ENCODE measurements at regions not wholly inside any gene's neighbourhood (a gene's known extent, or its start where the extent isn't known, plus 50 kb on each side); places are given as distances from the start of the nearest gene placed in this dataset.

DNA sequence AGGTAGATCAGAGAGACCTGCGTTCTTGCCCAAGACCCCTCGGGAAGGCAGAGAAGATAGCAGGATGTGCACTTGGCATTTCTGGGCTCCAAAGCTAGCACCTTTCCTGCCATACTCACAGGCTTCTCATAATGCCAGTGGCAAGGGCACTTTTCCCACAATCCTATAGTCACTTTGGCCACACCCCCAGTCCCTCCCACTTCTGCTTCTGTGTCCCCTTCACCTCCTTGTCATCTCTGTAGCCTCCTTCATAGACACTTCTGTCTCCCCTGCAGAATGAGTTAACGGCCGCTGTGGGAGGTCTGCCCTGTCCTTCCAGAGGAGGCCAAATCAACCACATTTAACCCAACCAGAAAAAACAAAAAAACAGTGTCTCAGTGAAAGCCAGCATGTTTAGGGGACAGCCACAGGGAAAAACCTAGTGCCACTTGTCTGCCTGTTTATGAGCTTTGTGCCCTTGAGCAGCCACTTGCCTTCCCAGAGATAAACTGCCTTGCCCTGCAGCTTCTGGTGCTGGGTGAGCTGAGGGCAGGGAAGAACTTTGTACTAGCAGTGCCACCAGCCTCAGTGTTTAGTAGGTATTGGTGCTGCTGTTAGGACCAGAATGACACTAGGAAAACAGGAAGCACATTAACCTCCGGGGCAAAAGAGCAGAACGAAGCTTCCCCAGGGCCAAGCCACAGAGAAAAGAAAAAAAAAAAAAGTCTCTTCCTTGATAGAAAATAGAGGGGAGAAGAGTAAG is 193.0 kb upstream of the PWP1 start:
- Histone ChIP-seq H3K27me3 (ENCODE audit: control insufficient read depth, insufficient read depth) (no peaks in the 10 kb centered on the region), H3K9me3 (ENCODE audit: control insufficient read depth, low read length) (no peaks in the 10 kb centered on the region), H3K4me1 (ENCODE audit: control insufficient read depth, insufficient read depth, low read length) (no peaks in the 10 kb centered on the region), H3K27ac (ENCODE audit: low read length) (no peak overlapping the region), H3K4me3 (ENCODE audit: low read length) (no peak overlapping the region)
- ATAC-seq (peak in 1 of 2 donors; percentile 48), DNase-seq (no peak)
- 63% methylated on average over 6 of the region's 6 CpGs for WGBS
- intact Hi-C loops (cut with DNase I) = no loop called here

DNA sequence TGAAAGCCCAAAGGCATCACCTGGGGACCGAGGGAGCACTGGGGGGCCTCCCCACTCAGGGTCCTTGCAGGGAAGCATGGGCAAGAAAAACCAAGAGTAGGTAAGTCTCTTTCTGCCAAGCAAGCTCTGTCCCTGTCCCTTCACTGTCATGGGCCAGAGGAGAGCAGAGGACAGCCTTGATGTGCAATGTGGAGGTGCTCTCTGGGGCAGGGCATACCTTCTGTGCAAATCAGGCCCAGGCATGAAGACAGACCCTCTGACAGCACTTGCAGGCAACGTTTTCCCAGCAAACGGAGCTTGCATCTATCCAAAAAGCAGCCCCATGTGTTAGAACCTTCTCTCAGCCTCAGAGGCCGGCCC is 192.5 kb upstream of the PWP1 start:
- no peak overlapping the region for H3K27ac ChIP-seq (ENCODE audit: low read length)
- H3K4me1 ChIP-seq (ENCODE audit: control insufficient read depth, insufficient read depth, low read length) = no peaks in the 10 kb centered on the region
- DNase-seq (no peak), ATAC-seq (no peak)
- intact Hi-C loops (cut with DNase I) = no loop called here
- H3K4me3 ChIP-seq (ENCODE audit: low read length) = no peak overlapping the region
- no peaks in the 10 kb centered on the region for H3K9me3 ChIP-seq (ENCODE audit: control insufficient read depth, low read length)
- WGBS = 74% methylated on average over 4 of the region's 4 CpGs
- H3K27me3 ChIP-seq (ENCODE audit: control insufficient read depth, insufficient read depth) = no peaks in the 10 kb centered on the region

DNA sequence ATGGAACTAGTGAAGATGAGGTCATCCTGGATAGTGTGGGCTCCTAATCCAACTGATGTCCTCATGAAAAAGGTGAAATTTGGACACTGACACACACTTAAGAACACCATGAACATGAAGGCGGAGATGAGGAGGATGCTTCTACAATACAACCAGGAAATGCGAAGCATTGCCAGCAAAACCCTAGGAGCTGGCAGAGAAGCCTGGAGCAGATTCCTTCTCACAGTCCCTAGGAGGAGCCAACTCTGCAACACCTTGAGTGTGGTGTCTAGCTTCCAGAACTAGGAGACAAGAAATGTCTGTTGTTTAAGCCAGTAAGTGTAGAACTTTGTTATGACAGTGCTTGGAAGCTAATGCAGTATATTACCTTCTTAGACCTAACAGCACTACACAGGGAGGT is 191.9 kb upstream of the PWP1 start:
- no peaks in the 10 kb centered on the region for H3K4me1 ChIP-seq (ENCODE audit: control insufficient read depth, insufficient read depth, low read length)
- 92% methylated on average over 2 of the region's 2 CpGs for WGBS

DNA sequence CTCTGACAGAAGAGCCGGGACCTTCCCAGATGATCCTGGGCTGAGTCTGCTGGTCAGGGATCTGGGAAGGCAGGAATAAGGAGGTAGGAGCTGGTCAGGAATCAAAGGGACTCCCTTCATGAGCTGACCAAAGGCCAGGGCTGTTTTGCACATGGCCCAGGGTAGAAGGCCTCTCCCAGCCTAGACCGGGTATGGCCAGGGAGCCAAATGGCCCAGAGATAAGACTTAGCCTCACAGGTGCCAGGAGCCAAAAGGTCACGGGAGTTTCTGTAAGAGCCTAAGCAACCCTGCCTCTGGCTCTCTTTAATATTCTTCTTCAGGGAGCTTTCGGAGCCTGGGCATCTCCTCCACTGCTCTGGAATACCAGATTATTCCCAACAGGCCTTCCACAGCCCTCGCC is 191.3 kb upstream of the PWP1 start:
- intact Hi-C loops (cut with DNase I) = no loop called here
- H3K27me3 ChIP-seq (ENCODE audit: control insufficient read depth, insufficient read depth) = no peaks in the 10 kb centered on the region
- H3K4me1 ChIP-seq (ENCODE audit: control insufficient read depth, insufficient read depth, low read length) = no peaks in the 10 kb centered on the region
- WGBS = 72% methylated on average over 5 of the region's 5 CpGs
- no peak overlapping the region for H3K4me3 ChIP-seq (ENCODE audit: low read length)
- H3K27ac ChIP-seq (ENCODE audit: low read length) = no peak overlapping the region
- DNase-seq (no peak), ATAC-seq (no peak)
- no peaks in the 10 kb centered on the region for H3K9me3 ChIP-seq (ENCODE audit: control insufficient read depth, low read length)

More for the DNA sequence above, 191.9 kb upstream of the PWP1 start:
- ATAC-seq = no peak
- H3K9me3 ChIP-seq (ENCODE audit: control insufficient read depth, low read length) = no peaks in the 10 kb centered on the region
- intact Hi-C loops (cut with DNase I) = no loop called here
- no peak overlapping the region for H3K4me3 ChIP-seq (ENCODE audit: low read length)
- H3K27me3 ChIP-seq (ENCODE audit: control insufficient read depth, insufficient read depth) = no peaks in the 10 kb centered on the region
- no peak overlapping the region for H3K27ac ChIP-seq (ENCODE audit: low read length)
- DNase-seq = no peak

DNA sequence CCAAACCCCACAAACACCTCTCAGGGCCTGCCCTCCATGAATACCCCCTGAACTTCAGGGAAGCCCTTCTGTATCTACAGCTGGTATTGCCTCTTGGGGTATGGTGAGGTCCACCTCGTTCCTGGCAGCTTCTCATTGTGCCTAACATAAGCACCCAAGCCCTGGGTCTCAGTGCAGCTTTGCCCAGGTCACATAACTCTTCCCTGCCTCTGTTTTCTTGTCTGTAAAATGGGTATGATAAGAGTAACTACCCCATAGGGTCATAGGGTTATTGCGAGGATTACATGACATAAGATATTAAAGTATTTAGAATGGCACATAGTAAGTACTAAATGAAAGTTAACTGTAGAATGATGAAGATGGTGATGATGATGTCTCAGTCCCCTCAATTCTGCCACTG is 190.0 kb upstream of the PWP1 start:
- H3K27ac ChIP-seq (ENCODE audit: low read length) = no peak overlapping the region
- intact Hi-C loops (cut with DNase I) = no loop called here

DNA sequence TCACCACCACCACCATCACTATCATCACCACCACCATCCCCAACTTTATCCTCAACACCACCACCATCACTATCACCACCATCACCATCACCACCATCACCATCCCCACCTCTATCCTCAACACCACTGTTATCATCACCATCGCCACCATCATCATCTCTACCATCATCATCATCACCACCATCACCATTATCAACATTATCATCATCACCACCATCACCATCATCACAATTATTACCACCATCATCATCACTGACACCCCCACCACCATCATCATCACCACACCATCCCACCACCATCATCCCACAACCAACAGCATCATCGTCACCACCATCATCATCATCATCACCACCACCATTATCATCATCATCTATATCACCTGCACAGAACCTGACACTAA is 188.4 kb upstream of the PWP1 start:
- no peaks in the 10 kb centered on the region for H3K27me3 ChIP-seq (ENCODE audit: control insufficient read depth, insufficient read depth)
- H3K9me3 ChIP-seq (ENCODE audit: control insufficient read depth, low read length) = no peaks in the 10 kb centered on the region
- H3K4me1 ChIP-seq (ENCODE audit: control insufficient read depth, insufficient read depth, low read length) = no peaks in the 10 kb centered on the region
- no peak overlapping the region for H3K4me3 ChIP-seq (ENCODE audit: low read length)
- H3K27ac ChIP-seq (ENCODE audit: low read length) = no peak overlapping the region
- ATAC-seq (no peak), DNase-seq (no peak)
- 93% methylated on average over 2 of the region's 2 CpGs for WGBS
- intact Hi-C loops (cut with DNase I) = no loop called here

More for the DNA sequence above, 190.0 kb upstream of the PWP1 start:
- Histone ChIP-seq H3K4me3 (ENCODE audit: low read length) (no peak overlapping the region), H3K9me3 (ENCODE audit: control insufficient read depth, low read length) (no peaks in the 10 kb centered on the region), H3K27me3 (ENCODE audit: control insufficient read depth, insufficient read depth) (no peaks in the 10 kb centered on the region), H3K4me1 (ENCODE audit: control insufficient read depth, insufficient read depth, low read length) (no peaks in the 10 kb centered on the region)
- DNase-seq (no peak), ATAC-seq (no peak)
- 79% methylated on average over 2 of the region's 2 CpGs for WGBS

DNA sequence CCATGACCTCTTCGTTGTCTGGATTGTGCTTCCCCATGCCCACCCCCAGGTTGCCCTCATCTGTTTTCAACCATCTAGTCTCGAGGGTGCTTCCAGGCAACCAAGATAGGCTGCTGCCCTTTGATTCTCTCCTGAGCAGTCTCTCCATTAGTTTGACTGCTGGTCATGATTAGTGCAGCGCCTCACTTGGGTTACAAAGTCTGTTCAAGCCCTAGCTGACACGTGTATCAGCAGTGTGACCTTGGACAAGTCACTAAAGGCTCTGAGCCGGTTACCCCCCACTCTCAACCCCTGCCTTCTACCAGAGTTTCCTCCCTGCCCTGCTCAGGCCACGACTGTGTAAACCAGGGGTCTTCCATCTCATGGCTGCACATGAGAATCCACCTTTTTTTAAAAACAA is 185.3 kb upstream of the PWP1 start:
- intact Hi-C loops (cut with DNase I) = no loop called here
- H3K4me3 ChIP-seq (ENCODE audit: low read length) = no peak overlapping the region
- no peak for DNase-seq
- ATAC-seq = no peak
- WGBS = 73% methylated on average over 6 of the region's 6 CpGs
- no peaks in the 10 kb centered on the region for H3K9me3 ChIP-seq (ENCODE audit: control insufficient read depth, low read length)
- H3K4me1 ChIP-seq (ENCODE audit: control insufficient read depth, insufficient read depth, low read length) = no peaks in the 10 kb centered on the region
- no peaks in the 10 kb centered on the region for H3K27me3 ChIP-seq (ENCODE audit: control insufficient read depth, insufficient read depth)
- no peak overlapping the region for H3K27ac ChIP-seq (ENCODE audit: low read length)

DNA sequence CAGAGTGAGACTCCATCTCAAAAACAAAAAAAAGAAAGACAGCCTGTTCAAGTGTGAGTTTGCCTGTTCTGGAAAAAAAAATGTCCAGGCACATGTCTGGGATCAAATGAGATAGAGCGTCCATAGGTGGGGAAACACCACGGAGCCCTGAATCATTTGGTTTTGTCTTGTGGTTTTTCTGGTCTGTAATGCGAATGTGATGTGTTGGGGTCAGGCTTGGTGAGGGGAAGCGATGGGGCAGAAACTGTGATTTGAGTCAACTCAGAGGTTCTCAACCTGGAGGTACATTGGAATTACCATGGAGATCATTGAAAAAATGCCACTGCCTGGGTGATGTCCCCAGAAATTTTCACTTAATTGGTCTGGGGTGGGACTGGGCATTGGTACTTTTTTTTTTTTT is 183.9 kb upstream of the PWP1 start:
- H3K27ac ChIP-seq (ENCODE audit: low read length) = no peak overlapping the region
- no peak for ATAC-seq
- H3K9me3 ChIP-seq (ENCODE audit: control insufficient read depth, low read length) = no peaks in the 10 kb centered on the region
- intact Hi-C loops (cut with DNase I) = no loop called here
- H3K4me3 ChIP-seq (ENCODE audit: low read length) = no peak overlapping the region
- H3K27me3 ChIP-seq (ENCODE audit: control insufficient read depth, insufficient read depth) = no peaks in the 10 kb centered on the region
- 86% methylated on average over 4 of the region's 4 CpGs for WGBS
- no peak for DNase-seq
- H3K4me1 ChIP-seq (ENCODE audit: control insufficient read depth, insufficient read depth, low read length) = no peaks in the 10 kb centered on the region

DNA sequence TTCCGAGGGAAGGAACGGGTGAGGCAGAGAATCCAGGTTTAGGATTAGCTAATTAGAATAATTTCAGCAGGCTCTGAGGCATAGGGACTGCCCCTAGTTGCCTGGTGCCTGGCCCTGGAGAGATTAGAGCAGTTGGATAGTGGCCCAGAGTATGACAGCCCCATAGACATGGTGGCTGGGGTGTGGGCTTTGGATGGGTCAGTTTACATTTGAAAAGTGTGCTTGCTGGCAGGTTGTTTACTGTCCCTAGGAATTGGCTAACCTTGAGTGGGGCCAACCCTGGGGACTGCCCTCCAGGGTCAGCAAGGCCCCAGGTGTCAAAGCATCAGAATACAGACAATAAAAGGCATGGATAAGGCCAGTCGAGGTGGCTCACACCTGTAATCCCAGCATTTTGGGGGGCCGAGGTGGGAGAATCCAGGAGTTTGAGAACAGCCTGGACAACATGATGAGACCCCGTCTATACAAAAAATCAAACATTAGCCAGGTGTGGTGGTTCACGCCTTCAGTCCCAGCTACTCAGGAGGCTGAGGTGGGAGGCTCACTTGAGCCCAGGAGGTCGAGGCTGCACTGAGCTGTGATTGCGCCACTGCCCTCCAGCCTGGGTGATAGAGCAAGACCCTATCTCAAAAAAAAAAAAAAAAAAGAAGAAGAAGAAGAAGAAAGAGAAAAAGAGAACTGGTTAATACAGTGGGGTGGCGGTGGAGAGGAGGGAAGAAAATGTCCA is 182.3 kb upstream of the PWP1 start:
- 86% methylated on average over 9 of the region's 9 CpGs for WGBS

DNA sequence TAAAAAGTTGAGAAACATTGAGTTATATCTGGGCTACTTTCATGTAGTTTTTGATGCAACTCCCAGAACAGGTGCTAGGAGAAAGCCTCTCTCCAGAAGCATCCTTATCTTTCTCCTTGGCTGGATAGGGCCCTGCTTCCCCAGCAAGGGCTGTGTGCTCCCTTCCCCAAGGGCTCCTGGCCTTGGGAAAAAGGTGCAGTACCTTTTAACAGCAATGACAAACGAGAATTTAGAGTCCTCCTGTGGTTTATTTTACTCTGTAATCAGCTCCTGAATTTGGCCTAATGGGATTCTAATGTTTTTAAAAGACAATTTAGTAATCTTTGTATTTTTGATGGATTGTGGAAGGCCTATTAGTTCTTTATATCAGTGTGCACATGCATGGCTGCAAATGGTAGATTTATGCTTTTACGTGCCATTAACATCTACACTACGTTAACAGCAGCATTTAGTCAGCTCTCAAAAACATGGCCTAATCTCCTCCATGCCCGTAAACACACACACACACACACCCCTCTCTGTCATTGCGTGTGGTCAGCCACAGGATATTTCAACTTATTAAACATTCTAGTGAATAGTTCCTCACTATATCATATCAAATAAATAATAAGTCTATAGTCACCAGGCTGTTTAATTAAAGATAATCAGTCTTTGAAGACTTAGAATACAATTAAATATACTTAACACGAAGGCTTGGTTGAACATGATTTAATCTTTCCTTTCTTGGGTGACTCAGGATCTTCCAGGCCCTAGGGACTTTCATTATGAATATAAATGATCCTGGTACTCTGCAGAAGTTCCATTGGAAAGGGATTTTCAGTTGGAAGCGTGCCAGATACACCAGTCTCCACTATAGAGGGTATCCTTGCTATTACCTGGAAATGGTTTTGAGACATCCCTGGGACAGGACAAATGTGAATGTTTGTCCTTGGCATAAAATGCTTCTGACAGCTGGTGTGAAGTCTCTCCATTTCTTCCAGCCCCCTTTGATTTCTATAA is 181.4 kb upstream of the PWP1 start:
- H3K4me1 ChIP-seq (ENCODE audit: control insufficient read depth, insufficient read depth, low read length) = no peaks in the 10 kb centered on the region
- ATAC-seq (no peak), DNase-seq (no peak)
- H3K4me3 ChIP-seq (ENCODE audit: low read length) = no peak overlapping the region
- H3K27ac ChIP-seq (ENCODE audit: low read length) = no peak overlapping the region
- WGBS = 74% methylated on average over 7 of the region's 7 CpGs
- H3K9me3 ChIP-seq (ENCODE audit: control insufficient read depth, low read length) = no peaks in the 10 kb centered on the region
- intact Hi-C loops (cut with DNase I) = no loop called here
- no peaks in the 10 kb centered on the region for H3K27me3 ChIP-seq (ENCODE audit: control insufficient read depth, insufficient read depth)

More for the DNA sequence above, 182.3 kb upstream of the PWP1 start:
- no peak for DNase-seq
- Histone ChIP-seq H3K4me1 (ENCODE audit: control insufficient read depth, insufficient read depth, low read length) (no peaks in the 10 kb centered on the region), H3K27me3 (ENCODE audit: control insufficient read depth, insufficient read depth) (no peaks in the 10 kb centered on the region), H3K27ac (ENCODE audit: low read length) (no peak overlapping the region), H3K9me3 (ENCODE audit: control insufficient read depth, low read length) (no peaks in the 10 kb centered on the region), H3K4me3 (ENCODE audit: low read length) (no peak overlapping the region)
- intact Hi-C loops (cut with DNase I) = no loop called here
- no peak for ATAC-seq

DNA sequence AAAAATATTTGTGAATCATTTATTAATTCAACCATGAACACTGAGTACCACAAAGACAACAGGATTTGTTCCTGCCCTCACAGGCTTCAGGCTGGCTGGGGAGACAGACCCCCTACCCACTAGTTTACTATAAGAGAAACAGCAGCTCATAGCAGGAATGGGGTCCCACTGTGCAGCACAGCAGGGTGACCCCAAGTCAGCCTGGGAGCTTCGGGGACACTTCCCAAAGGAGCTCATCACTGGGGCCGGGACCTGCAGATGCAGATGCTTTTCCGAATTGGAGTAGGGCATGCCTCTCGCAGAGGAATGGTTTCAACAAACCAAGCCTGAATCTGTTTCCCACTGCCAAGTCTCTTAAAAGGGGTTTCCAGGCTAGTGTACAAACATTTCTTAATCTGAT is 176.2 kb upstream of the PWP1 start:
- no peak overlapping the region for H3K4me3 ChIP-seq (ENCODE audit: low read length)
- ATAC-seq = no peak

More for the DNA sequence above, 176.2 kb upstream of the PWP1 start:
- H3K9me3 ChIP-seq (ENCODE audit: control insufficient read depth, low read length) = no peaks in the 10 kb centered on the region
- 62% methylated on average over 4 of the region's 4 CpGs for whole genome bisulfite sequencing
- no peaks in the 10 kb centered on the region for H3K4me1 ChIP-seq (ENCODE audit: control insufficient read depth, insufficient read depth, low read length)
- intact Hi-C loops (cut with DNase I) = no loop called here
- H3K27ac ChIP-seq (ENCODE audit: low read length) = no peak overlapping the region
- DNase-seq = no peak
- H3K27me3 ChIP-seq (ENCODE audit: control insufficient read depth, insufficient read depth) = no peaks in the 10 kb centered on the region
